Left ventricle myocardium inferior (tissue), 1 donor: ENCODE measurements at regions not wholly inside any gene's neighbourhood (a gene's known extent, or its start where the extent isn't known, plus 50 kb on each side); places are given as distances from the start of the nearest gene placed in this dataset.

Experiments used
- DNase-seq: peaks from one replicate; pipeline ENCODE4 v3.0.0-alpha.2; 2020
- H3K27ac ChIP-seq: fragments of 200-600 bp; replicated peaks from 2 replicates; pipeline ENCODE4 v1.8.0; 2021
- H3K27me3 ChIP-seq: fragments of 200-600 bp; 2 replicates; pipeline ENCODE4 v1.8.0; 2021; ENCODE audit warnings: low read depth
- H3K36me3 ChIP-seq: fragments of 200-600 bp; 2 replicates; pipeline ENCODE4 v1.8.0; 2021
- H3K4me1 ChIP-seq: fragments of 200-600 bp; 2 replicates; pipeline ENCODE4 v1.8.0; 2021
- H3K4me3 ChIP-seq: fragments of 200-600 bp; 2 replicates; pipeline ENCODE4 v1.8.0; 2021; ENCODE audit warnings: mild to moderate bottlenecking, moderate library complexity
- H3K9me3 ChIP-seq: fragments of 200-600 bp; replicated peaks from 2 replicates; pipeline ENCODE4 v1.8.0; 2021
- CTCF ChIP-seq: fragments of 200-600 bp; IDR thresholded peaks from 2 replicates; pipeline ENCODE4 v1.8.0; 2021; ENCODE audit warnings: antibody characterized with exemption, mild to moderate bottlenecking, borderline replicate concordance
- intact Hi-C: fragments of 100-400 bp; cut with micrococcal nuclease; formaldehyde crosslinking; loops from one replicate; pipeline ENCODE4 v1.11.0; 2022
- donor health status: DM: no; HTN: yes; CAD: no; lungs with severe emphysema.

- DNase-seq: no peak
- intact Hi-C loops: no loop called here
- Histone ChIP-seq H3K9me3 (no peaks in the 10 kb centered on the region), H3K4me3 (no peak overlapping the region), H3K27me3 (peaks cover 18% of the 10 kb centered on the region), H3K36me3 (no peaks in the 10 kb centered on the region), H3K4me1 (no peaks in the 10 kb centered on the region), H3K27ac (no peak overlapping the region)
- no peak for TF ChIP-seq CTCF
Measured at GRCh38 chr20:52838510-52839241, 133.5 kb upstream of the TSHZ2 start.

- H3K4me1 ChIP-seq: no peaks in the 10 kb centered on the region
- H3K36me3 ChIP-seq: no peaks in the 10 kb centered on the region
- H3K4me3 ChIP-seq: no peak overlapping the region
- H3K27me3 ChIP-seq: peaks cover 18% of the 10 kb centered on the region
- TF ChIP-seq CTCF: no peak
- no peaks in the 10 kb centered on the region for H3K9me3 ChIP-seq
- no peak for DNase-seq
- intact Hi-C loops: no loop called here
- no peak overlapping the region for H3K27ac ChIP-seq
Measured at GRCh38 chr20:52837378-52837777, 134.8 kb upstream of the TSHZ2 start.

GRCh38 chr20:52833901-52834300 lies 138.3 kb upstream of the TSHZ2 start:
- Histone ChIP-seq H3K27me3 (no peaks in the 10 kb centered on the region), H3K4me1 (no peaks in the 10 kb centered on the region), H3K27ac (no peak overlapping the region), H3K4me3 (no peak overlapping the region), H3K9me3 (peaks cover 21% of the 10 kb centered on the region), H3K36me3 (no peaks in the 10 kb centered on the region)
- intact Hi-C loops: no loop called here
- TF ChIP-seq CTCF: no peak
- DNase-seq: no peak

- no peak for TF ChIP-seq CTCF
- no peak for DNase-seq
- Histone ChIP-seq H3K4me1 (no peaks in the 10 kb centered on the region), H3K27me3 (no peaks in the 10 kb centered on the region), H3K36me3 (no peaks in the 10 kb centered on the region), H3K9me3 (peaks cover 21% of the 10 kb centered on the region), H3K27ac (no peak overlapping the region), H3K4me3 (no peak overlapping the region)
- intact Hi-C loops: no loop called here
Measured at GRCh38 chr20:52832151-52832774, 139.9 kb upstream of the TSHZ2 start.

GRCh38 chr20:52830598-52830997 lies 141.6 kb upstream of the TSHZ2 start:
- H3K27ac ChIP-seq: no peak overlapping the region
- no peaks in the 10 kb centered on the region for H3K36me3 ChIP-seq
- no peak overlapping the region for H3K4me3 ChIP-seq
- H3K9me3 ChIP-seq: peaks cover 35% of the 10 kb centered on the region
- TF ChIP-seq CTCF: no peak
- no peaks in the 10 kb centered on the region for H3K27me3 ChIP-seq
- no peaks in the 10 kb centered on the region for H3K4me1 ChIP-seq
- no peak for DNase-seq
- intact Hi-C loops: no loop called here
